ENCODE measurements at regions not wholly inside any gene's neighbourhood (a gene's known extent, or its start where the extent isn't known, plus 50 kb on each side); places are given as distances from the start of the nearest gene placed in this dataset.

DNA sequence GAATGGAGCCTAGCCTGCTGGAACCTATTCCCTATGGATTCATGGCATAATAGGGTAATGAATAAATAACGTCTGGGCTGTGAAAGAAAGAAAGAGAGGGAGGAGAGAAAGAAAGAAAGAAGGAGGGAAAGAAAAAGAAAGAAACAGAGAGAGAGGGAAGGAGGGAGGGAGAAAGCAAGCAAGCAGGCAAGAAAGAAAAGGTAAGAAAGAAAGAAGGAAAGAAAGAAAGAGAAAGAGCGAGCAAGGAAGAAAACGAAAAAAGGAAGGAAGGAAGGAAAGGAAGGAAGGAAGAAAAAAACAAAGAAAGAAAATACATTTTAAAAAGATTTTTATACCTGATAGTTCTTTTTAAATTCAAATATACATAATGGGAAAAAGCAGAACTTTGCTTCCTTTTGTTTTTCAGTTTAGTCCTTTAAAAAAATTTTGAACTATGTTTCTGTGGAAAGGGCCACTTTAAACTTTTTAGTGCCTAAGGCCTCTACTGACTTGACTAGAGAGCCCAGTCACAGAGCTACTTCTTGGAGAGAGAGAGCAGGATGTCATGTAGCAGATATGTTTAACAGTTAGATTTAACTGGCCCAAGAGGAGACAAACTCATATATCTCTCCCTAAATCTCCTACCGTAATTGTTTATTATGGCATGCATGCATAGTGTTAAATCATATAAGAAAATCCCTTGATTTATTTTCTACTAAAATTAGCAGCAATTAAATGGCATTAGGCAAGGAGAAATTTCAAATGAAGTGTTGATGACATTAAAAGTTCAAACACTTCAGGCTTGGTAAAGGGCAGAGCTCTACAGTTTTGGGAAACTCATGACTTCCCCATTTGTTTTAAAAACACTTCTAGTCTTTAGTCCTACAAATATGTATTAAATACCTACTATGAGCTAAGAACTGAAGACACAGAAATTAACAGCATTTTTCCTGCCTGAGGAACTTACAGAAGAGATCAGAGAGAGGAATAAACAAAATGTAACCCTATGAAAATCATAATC is 305.5 kb downstream of the BCAT1 start:
- TF ChIP-seq CHD2 (IDR thresholded peaks at IDR 0.05; ENCODE audit: low read length, partially characterized antibody), result no peak
- no peak for TF ChIP-seq HEYL (CRISPR knock-in tag; IDR thresholded peaks at IDR 0.05)
- TF ChIP-seq RARB (CRISPR knock-in tag; IDR thresholded peaks at IDR 0.05), result no peak
- TF ChIP-seq RAD21 (conservative IDR thresholded peaks at IDR 0.05 in 1 of 2, IDR thresholded peaks at IDR 0.05 in 1 of 2), result no peak
- TF ChIP-seq TFCP2L1 (CRISPR knock-in tag; IDR thresholded peaks at IDR 0.05), result no peak
- TF ChIP-seq ZFP36 (IDR thresholded peaks at IDR 0.05; ENCODE audit: borderline replicate concordance, partially characterized antibody), result no peak
- TF ChIP-seq TP53 (CRISPR knock-in tag; IDR thresholded peaks at IDR 0.05), result no peak
- no peak for TF ChIP-seq PBX3 (IDR thresholded peaks at IDR 0.05)
- TF ChIP-seq, protein P1, sequence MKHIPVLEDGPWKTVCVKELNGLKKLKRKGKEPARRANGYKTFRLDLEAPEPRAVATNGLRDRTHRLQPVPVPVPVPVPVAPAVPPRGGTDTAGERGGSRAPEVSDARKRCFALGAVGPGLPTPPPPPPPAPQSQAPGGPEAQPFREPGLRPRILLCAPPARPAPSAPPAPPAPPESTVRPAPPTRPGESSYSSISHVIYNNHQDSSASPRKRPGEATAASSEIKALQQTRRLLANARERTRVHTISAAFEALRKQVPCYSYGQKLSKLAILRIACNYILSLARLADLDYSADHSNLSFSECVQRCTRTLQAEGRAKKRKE (CRISPR knock-in tag; IDR thresholded peaks at IDR 0.05; ENCODE audit: low read depth), result no peak
- no peak for TF ChIP-seq MAZ (IDR thresholded peaks at IDR 0.05; ENCODE audit: borderline replicate concordance, low read depth, low read length)
- no peak for TF ChIP-seq FOSB (CRISPR knock-in tag; IDR thresholded peaks at IDR 0.05)
- TF ChIP-seq EHF (CRISPR knock-in tag; IDR thresholded peaks at IDR 0.05), result no peak
- no peak for TF ChIP-seq BCL3 (IDR thresholded peaks at IDR 0.05)
- TF ChIP-seq, protein P2, sequence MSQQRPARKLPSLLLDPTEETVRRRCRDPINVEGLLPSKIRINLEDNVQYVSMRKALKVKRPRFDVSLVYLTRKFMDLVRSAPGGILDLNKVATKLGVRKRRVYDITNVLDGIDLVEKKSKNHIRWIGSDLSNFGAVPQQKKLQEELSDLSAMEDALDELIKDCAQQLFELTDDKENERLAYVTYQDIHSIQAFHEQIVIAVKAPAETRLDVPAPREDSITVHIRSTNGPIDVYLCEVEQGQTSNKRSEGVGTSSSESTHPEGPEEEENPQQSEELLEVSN (IDR thresholded peaks at IDR 0.05; ENCODE audit: borderline replicate concordance, low read depth), result no peak
- TF ChIP-seq GATA3 (IDR thresholded peaks at IDR 0.05; ENCODE audit: borderline replicate concordance), result no peak
- TF ChIP-seq MAFK (IDR thresholded peaks at IDR 0.05; ENCODE audit: partially characterized antibody), result no peak
- TF ChIP-seq RFX5 (IDR thresholded peaks at IDR 0.05), result no peak
- no peak for FAIRE-seq
- no peaks in the 10 kb centered on the region for H3K4me1 ChIP-seq
- ChIA-PET POLR2A (no interaction called here), CTCF (no interaction called here)
- no peak for DNase-seq (ENCODE audit: low read depth in 1 of 2, low spot score in 1 of 2)
- no peak for ATAC-seq
- no peak overlapping the region for H3K27ac ChIP-seq
- H3K4me3 ChIP-seq, result no peak overlapping the region
- H3K4me2 ChIP-seq, result no peak overlapping the region
- 16% methylated on average over 4 of the region's 4 CpGs for WGBS (ENCODE audit: missing lambda C conversion rate)
- H3K9me3 ChIP-seq, result no peaks in the 10 kb centered on the region

GRCh38 chr12:24639641-24640040 is 309.3 kb downstream of the BCAT1 start:
- H3K4me3 ChIP-seq, result no peak overlapping the region
- FAIRE-seq, result no peak
- WGBS (ENCODE audit: missing lambda C conversion rate), result 17% methylated on average over 1 of the region's 1 CpG
- no peaks in the 10 kb centered on the region for H3K9me3 ChIP-seq
- ChIA-PET CTCF (no interaction called here), POLR2A (no interaction called here)
- no peak overlapping the region for H3K4me2 ChIP-seq
- no peak overlapping the region for H3K27ac ChIP-seq
- no peak for ATAC-seq
- H3K4me1 ChIP-seq, result no peaks in the 10 kb centered on the region
- DNase-seq (ENCODE audit: low read depth in 1 of 2, low spot score in 1 of 2), result no peak
- no peak for TF ChIP-seq POLR2AphosphoS2 (conservative IDR thresholded peaks at IDR 0.05; ENCODE audit: low read length)
- TF ChIP-seq JUNB (IDR thresholded peaks at IDR 0.05), result no peak
- no peak for TF ChIP-seq MYC (IDR thresholded peaks at IDR 0.05; ENCODE audit: borderline replicate concordance, low read length)
- TF ChIP-seq BCL3 (IDR thresholded peaks at IDR 0.05), result no peak
- no peak for TF ChIP-seq RFX5 (IDR thresholded peaks at IDR 0.05)
- TF ChIP-seq, protein P2 (IDR thresholded peaks at IDR 0.05; ENCODE audit: borderline replicate concordance, low read depth), result no peak
- TF ChIP-seq, protein P3, sequence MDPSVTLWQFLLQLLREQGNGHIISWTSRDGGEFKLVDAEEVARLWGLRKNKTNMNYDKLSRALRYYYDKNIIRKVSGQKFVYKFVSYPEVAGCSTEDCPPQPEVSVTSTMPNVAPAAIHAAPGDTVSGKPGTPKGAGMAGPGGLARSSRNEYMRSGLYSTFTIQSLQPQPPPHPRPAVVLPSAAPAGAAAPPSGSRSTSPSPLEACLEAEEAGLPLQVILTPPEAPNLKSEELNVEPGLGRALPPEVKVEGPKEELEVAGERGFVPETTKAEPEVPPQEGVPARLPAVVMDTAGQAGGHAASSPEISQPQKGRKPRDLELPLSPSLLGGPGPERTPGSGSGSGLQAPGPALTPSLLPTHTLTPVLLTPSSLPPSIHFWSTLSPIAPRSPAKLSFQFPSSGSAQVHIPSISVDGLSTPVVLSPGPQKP (IDR thresholded peaks at IDR 0.05; ENCODE audit: low read depth, low read length), result no peak
- no peak for TF ChIP-seq FOSB (CRISPR knock-in tag; IDR thresholded peaks at IDR 0.05)
- TF ChIP-seq CEBPB (IDR thresholded peaks at IDR 0.05), result no peak
- TF ChIP-seq POLR2A (IDR thresholded peaks at IDR 0.05; ENCODE audit: low read length), result no peak
- TF ChIP-seq NPAS2 (CRISPR knock-in tag; IDR thresholded peaks at IDR 0.05; ENCODE audit: borderline replicate concordance), result no peak
- TF ChIP-seq, protein P4, sequence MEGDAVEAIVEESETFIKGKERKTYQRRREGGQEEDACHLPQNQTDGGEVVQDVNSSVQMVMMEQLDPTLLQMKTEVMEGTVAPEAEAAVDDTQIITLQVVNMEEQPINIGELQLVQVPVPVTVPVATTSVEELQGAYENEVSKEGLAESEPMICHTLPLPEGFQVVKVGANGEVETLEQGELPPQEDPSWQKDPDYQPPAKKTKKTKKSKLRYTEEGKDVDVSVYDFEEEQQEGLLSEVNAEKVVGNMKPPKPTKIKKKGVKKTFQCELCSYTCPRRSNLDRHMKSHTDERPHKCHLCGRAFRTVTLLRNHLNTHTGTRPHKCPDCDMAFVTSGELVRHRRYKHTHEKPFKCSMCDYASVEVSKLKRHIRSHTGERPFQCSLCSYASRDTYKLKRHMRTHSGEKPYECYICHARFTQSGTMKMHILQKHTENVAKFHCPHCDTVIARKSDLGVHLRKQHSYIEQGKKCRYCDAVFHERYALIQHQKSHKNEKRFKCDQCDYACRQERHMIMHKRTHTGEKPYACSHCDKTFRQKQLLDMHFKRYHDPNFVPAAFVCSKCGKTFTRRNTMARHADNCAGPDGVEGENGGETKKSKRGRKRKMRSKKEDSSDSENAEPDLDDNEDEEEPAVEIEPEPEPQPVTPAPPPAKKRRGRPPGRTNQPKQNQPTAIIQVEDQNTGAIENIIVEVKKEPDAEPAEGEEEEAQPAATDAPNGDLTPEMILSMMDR (IDR thresholded peaks at IDR 0.05), result no peak
- no peak for TF ChIP-seq HDAC2 (IDR thresholded peaks at IDR 0.05)
- TF ChIP-seq NFE2L2 (conservative IDR thresholded peaks at IDR 0.05; ENCODE audit: low read length), result no peak
- TF ChIP-seq SREBF2 (IDR thresholded peaks at IDR 0.05), result no peak
- no peak for TF ChIP-seq HOXB5 (CRISPR knock-in tag; IDR thresholded peaks at IDR 0.05)
